NB4 (cell line): ENCODE measurements at regions not wholly inside any gene's neighbourhood (a gene's known extent, or its start where the extent isn't known, plus 50 kb on each side); places are given as distances from the start of the nearest gene placed in this dataset.

ENCODE experiments used
- POLR2A ChIP-seq: IDR thresholded peaks from 2 replicates; pipeline ENCODE4 v1.6.1; 2011; ENCODE audit warnings: mild to moderate bottlenecking; ENCODE audit not compliant: insufficient read length; ENCODE audit errors: extremely low read depth
- TF ChIP-seq, protein P1 (sequence below): IDR thresholded peaks from one replicate; pipeline ENCODE4 v1.5.1; 2012; ENCODE audit warnings: low read depth, low read length

DNA sequence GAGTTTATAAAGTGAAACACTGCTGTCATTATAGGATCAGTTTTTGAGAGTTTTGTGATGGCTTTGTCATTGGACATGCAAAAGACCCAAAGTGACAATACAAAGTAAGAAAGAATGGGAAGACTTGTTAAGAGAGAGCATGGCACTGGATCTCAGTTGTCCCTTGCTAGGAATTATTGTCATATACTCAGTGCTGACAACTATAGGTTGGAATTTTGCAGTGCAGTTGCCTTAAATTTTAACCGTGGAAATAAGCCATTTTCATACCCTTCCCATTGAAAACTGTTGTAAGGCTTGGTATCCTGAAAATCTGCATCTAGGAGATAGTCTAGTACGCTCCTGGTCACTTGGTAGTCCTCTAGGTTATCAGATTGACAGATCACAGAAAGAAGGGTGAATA is 1156.7 kb downstream of the GATA3 start:
- no peak for TF ChIP-seq POLR2A
- TF ChIP-seq, protein P1, sequence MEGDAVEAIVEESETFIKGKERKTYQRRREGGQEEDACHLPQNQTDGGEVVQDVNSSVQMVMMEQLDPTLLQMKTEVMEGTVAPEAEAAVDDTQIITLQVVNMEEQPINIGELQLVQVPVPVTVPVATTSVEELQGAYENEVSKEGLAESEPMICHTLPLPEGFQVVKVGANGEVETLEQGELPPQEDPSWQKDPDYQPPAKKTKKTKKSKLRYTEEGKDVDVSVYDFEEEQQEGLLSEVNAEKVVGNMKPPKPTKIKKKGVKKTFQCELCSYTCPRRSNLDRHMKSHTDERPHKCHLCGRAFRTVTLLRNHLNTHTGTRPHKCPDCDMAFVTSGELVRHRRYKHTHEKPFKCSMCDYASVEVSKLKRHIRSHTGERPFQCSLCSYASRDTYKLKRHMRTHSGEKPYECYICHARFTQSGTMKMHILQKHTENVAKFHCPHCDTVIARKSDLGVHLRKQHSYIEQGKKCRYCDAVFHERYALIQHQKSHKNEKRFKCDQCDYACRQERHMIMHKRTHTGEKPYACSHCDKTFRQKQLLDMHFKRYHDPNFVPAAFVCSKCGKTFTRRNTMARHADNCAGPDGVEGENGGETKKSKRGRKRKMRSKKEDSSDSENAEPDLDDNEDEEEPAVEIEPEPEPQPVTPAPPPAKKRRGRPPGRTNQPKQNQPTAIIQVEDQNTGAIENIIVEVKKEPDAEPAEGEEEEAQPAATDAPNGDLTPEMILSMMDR: no peak
